Keratinocyte (primary cell): ENCODE measurements at regions not wholly inside any gene's neighbourhood (a gene's known extent, or its start where the extent isn't known, plus 50 kb on each side); places are given as distances from the start of the nearest gene placed in this dataset.

Source experiments
- CTCF ChIP-seq, 3 experiments: IDR thresholded peaks in 1 of 3; conservative IDR thresholded peaks in 1 of 3; optimal IDR thresholded peaks in 1 of 3; 2 replicates in 2 of 3; 3 replicates in 1 of 3; pipeline versions ENCODE3 to v1.5.1; 2011; ENCODE audit warnings: low read length in 3 of 3, mild to moderate bottlenecking in 3 of 3, moderate library complexity in 2 of 3, control low read depth in 1 of 3, inconsistent platforms in 1 of 3; ENCODE audit not compliant: insufficient read depth in 2 of 3; ENCODE audit errors: extremely low read depth in 1 of 3
- EZH2 ChIP-seq: IDR thresholded peaks from one replicate; pipeline ENCODE4 v1.6.1; 2012; ENCODE audit warnings: inconsistent platforms, mild to moderate bottlenecking, low read length, moderate library complexity

- no peak for TF ChIP-seq CTCF (optimal IDR thresholded peaks at IDR 0.05 in 1 of 3, IDR thresholded peaks at IDR 0.05 in 1 of 3, conservative IDR thresholded peaks at IDR 0.05 in 1 of 3; ENCODE audit: extremely low read depth in 1 of 3, insufficient read depth in 2 of 3, low read length in 3 of 3)
- no peak for TF ChIP-seq EZH2
Observed at GRCh38 chr9:99736291-99736690, 85.4 kb upstream of the NR4A3 start.
